Panc1 (cell line): ENCODE measurements at regions not wholly inside any gene's neighbourhood (a gene's known extent, or its start where the extent isn't known, plus 50 kb on each side); places are given as distances from the start of the nearest gene placed in this dataset.

Experiments used
- ATAC-seq: fragments of 200-7000 bp; cut with Tn5 transposase; 2 replicates; pipeline ENCODE4 v1.9.1; 2020; ENCODE audit warnings: mild to moderate bottlenecking, moderate library complexity
- BruUV-seq: library from RNA; stranded (reverse); fragments of 400-500 nt; replicated peaks from 2 replicates; lab custom pipeline; 2021; lab: Mats Ljungman, UMichigan
- CTCF ChIA-PET: fragments of 300-600 bp; sonication (Branson Sonifier 250); formaldehyde crosslinking; loops from one replicate; lab custom pipeline; 2022; ENCODE audit warnings: antibody characterized with exemption; lab: Charles Lee
- POLR2A ChIA-PET: fragments of 300-600 bp; sonication (Branson Sonifier 250); formaldehyde crosslinking; loops from one replicate; lab custom pipeline; 2022; ENCODE audit warnings: antibody characterized with exemption; lab: Charles Lee
- DNase-seq: peaks from one replicate; pipeline ENCODE4 v3.0.0-alpha.2; 2010; ENCODE audit warnings: low read depth, low spot score
- H3K27ac ChIP-seq: 2 replicates; pipeline ENCODE4 v1.5.1; 2011; ENCODE audit warnings: mild to moderate bottlenecking, low read length, inconsistent platforms
- H3K27me3 ChIP-seq: fragments of 200-500 bp; sonication (Bioruptor generic); 2 replicates; pipeline ENCODE4 v1.6.0; 2014; ENCODE audit warnings: low read length, inconsistent platforms; ENCODE audit not compliant: control insufficient read depth, insufficient read depth
- H3K36me3 ChIP-seq: fragments of 200-500 bp; sonication (Bioruptor generic); 2 replicates; pipeline ENCODE4 v1.5.1; 2014; ENCODE audit warnings: inconsistent platforms, mild to moderate bottlenecking, low read length, moderate library complexity; ENCODE audit not compliant: control insufficient read depth, insufficient read depth
- H3K4me1 ChIP-seq: 2 replicates; pipeline ENCODE4 v1.5.1; 2011; ENCODE audit warnings: inconsistent platforms, mild to moderate bottlenecking, low read length, moderate library complexity; ENCODE audit not compliant: control insufficient read depth, insufficient read depth
- H3K4me3 ChIP-seq, 2 experiments: 2 replicates each; pipeline ENCODE4 v1.5.1; 2011 to 2012; ENCODE audit warnings: low read depth in 2 of 2, low read length in 2 of 2, mild to moderate bottlenecking in 2 of 2, inconsistent platforms in 1 of 2, moderate library complexity in 1 of 2
- H3K9me3 ChIP-seq: fragments of 200-500 bp; sonication (Bioruptor generic); 2 replicates; pipeline ENCODE4 v1.5.1; 2014; ENCODE audit warnings: low read depth, mild to moderate bottlenecking, inconsistent platforms, low read length, moderate library complexity; ENCODE audit not compliant: control insufficient read depth, insufficient read depth
- POLR2AphosphoS5 ChIP-seq: IDR thresholded peaks from 2 replicates; pipeline ENCODE4 v1.6.1; 2012; ENCODE audit warnings: mild to moderate bottlenecking, low read depth, low read length, moderate library complexity
- SIN3A ChIP-seq: IDR thresholded peaks from 2 replicates; pipeline ENCODE4 v1.6.1; 2012; ENCODE audit warnings: low read depth, mild to moderate bottlenecking, low read length, moderate library complexity, borderline replicate concordance; ENCODE audit not compliant: insufficient read depth
- TCF7L2 ChIP-seq: IDR thresholded peaks from 2 replicates; pipeline ENCODE4 v1.6.1; 2011; ENCODE audit warnings: mild to moderate bottlenecking, low read depth, low read length, inconsistent platforms
- in situ Hi-C: cut with HindIII; loops from 2 replicates; pipeline ENCODE4 v1.10.0; 2016; ENCODE audit warnings: low sequenced_read_pairs, low pct_unique_long_range_greater_than_20kb
- intact Hi-C: fragments of 100-400 bp; cut with micrococcal nuclease; formaldehyde crosslinking; loops from one replicate; pipeline ENCODE4 v1.10.0; 2022; ENCODE audit not compliant: unreplicated experiment
- TF ChIP-seq, protein P1 (sequence below), 2 experiments: IDR thresholded peaks; 2 replicates each; pipeline ENCODE4 v1.6.1; 2011 to 2012; ENCODE audit warnings: low read depth in 2 of 2, control low read depth in 1 of 2, low read length in 1 of 2, mild to moderate bottlenecking in 1 of 2, moderate library complexity in 1 of 2; ENCODE audit not compliant: insufficient read depth in 1 of 2
- TF ChIP-seq, protein P2 (sequence below): fragments of 450-650 bp; IDR thresholded peaks from 2 replicates; pipeline ENCODE4 v1.5.1; 2017; ENCODE audit warnings: mild to moderate bottlenecking

DNA sequence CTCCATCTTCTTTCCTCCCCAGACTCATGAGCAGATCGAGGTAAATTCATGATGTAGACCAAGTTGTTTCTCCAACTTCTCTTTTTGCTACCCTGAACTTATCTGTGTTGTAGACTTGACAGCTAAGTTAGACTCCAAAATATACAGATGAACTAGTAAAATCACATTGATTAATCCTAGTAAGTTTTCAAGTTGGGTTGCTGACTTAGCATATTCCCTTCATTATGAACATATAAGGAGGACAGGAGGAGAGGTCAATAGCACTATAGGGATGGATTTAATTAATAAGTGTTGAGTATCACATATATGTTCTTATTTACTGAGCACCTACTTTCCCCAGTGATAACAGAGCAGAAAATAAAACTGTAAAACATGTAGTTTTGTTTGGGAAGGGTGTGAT is 227.3 kb downstream of the TINAG start:
- no peak overlapping the region for H3K4me3 ChIP-seq
- H3K27me3 ChIP-seq = no peaks in the 10 kb centered on the region
- H3K36me3 ChIP-seq = no peaks in the 10 kb centered on the region
- no peak for ATAC-seq
- H3K4me1 ChIP-seq = no peaks in the 10 kb centered on the region
- TF ChIP-seq, protein P1, sequence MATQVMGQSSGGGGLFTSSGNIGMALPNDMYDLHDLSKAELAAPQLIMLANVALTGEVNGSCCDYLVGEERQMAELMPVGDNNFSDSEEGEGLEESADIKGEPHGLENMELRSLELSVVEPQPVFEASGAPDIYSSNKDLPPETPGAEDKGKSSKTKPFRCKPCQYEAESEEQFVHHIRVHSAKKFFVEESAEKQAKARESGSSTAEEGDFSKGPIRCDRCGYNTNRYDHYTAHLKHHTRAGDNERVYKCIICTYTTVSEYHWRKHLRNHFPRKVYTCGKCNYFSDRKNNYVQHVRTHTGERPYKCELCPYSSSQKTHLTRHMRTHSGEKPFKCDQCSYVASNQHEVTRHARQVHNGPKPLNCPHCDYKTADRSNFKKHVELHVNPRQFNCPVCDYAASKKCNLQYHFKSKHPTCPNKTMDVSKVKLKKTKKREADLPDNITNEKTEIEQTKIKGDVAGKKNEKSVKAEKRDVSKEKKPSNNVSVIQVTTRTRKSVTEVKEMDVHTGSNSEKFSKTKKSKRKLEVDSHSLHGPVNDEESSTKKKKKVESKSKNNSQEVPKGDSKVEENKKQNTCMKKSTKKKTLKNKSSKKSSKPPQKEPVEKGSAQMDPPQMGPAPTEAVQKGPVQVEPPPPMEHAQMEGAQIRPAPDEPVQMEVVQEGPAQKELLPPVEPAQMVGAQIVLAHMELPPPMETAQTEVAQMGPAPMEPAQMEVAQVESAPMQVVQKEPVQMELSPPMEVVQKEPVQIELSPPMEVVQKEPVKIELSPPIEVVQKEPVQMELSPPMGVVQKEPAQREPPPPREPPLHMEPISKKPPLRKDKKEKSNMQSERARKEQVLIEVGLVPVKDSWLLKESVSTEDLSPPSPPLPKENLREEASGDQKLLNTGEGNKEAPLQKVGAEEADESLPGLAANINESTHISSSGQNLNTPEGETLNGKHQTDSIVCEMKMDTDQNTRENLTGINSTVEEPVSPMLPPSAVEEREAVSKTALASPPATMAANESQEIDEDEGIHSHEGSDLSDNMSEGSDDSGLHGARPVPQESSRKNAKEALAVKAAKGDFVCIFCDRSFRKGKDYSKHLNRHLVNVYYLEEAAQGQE (IDR thresholded peaks at IDR 0.05; ENCODE audit: insufficient read depth in 1 of 2, low read depth in 2 of 2, low read length in 1 of 2) = no peak
- TF ChIP-seq SIN3A (no peak), POLR2AphosphoS5 (no peak), TCF7L2 (no peak)
- TF ChIP-seq, protein P2, sequence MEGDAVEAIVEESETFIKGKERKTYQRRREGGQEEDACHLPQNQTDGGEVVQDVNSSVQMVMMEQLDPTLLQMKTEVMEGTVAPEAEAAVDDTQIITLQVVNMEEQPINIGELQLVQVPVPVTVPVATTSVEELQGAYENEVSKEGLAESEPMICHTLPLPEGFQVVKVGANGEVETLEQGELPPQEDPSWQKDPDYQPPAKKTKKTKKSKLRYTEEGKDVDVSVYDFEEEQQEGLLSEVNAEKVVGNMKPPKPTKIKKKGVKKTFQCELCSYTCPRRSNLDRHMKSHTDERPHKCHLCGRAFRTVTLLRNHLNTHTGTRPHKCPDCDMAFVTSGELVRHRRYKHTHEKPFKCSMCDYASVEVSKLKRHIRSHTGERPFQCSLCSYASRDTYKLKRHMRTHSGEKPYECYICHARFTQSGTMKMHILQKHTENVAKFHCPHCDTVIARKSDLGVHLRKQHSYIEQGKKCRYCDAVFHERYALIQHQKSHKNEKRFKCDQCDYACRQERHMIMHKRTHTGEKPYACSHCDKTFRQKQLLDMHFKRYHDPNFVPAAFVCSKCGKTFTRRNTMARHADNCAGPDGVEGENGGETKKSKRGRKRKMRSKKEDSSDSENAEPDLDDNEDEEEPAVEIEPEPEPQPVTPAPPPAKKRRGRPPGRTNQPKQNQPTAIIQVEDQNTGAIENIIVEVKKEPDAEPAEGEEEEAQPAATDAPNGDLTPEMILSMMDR = no peak
- peaks cover 4% of the 10 kb centered on the region; the same call in 1 of the 2 replicates for H3K9me3 ChIP-seq
- no TSS peak for BruUV-seq
- H3K27ac ChIP-seq = no peak overlapping the region
- ChIA-PET CTCF (no interaction called here), POLR2A (no interaction called here)
- in situ Hi-C loops = no loop called here
- intact Hi-C loops = no loop called here
- no peak for DNase-seq

DNA sequence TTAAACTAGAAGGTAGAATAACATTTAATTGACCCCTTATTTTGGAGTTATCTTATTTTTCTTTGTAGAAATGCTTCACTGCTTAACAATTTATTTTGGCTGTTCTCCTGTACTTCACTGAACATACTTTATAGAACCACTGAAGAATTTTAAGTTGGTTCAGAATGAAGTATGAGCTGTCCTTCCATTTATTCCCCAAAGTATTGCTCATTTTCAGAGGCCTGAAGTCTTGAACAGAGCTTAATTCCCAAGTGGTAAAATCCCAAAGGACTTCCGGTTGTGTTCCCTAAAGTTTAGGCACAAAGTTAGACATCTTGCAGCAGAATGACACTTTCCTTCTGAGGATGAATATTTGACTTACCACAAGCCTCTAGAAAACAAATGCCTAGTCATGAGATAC is 233.3 kb downstream of the TINAG start:
- H3K4me3 ChIP-seq = no peak overlapping the region
- no peak for ATAC-seq
- TF ChIP-seq TCF7L2 (no peak), POLR2AphosphoS5 (no peak), SIN3A (no peak)
- TF ChIP-seq, protein P2 = no peak
- TF ChIP-seq, protein P1 (IDR thresholded peaks at IDR 0.05; ENCODE audit: insufficient read depth in 1 of 2, low read depth in 2 of 2, low read length in 1 of 2) = no peak
- no peaks in the 10 kb centered on the region for H3K27me3 ChIP-seq
- ChIA-PET POLR2A (no interaction called here), CTCF (no interaction called here)
- H3K27ac ChIP-seq = no peak overlapping the region
- BruUV-seq = no TSS peak
- intact Hi-C loops = no loop called here
- no peak for DNase-seq
- H3K36me3 ChIP-seq = no peaks in the 10 kb centered on the region
- in situ Hi-C loops = no loop called here
- no peaks in the 10 kb centered on the region for H3K4me1 ChIP-seq
- no peaks in the 10 kb centered on the region for H3K9me3 ChIP-seq
